HepG2 (cell line): ENCODE measurements at regions not wholly inside any gene's neighbourhood (a gene's known extent, or its start where the extent isn't known, plus 50 kb on each side); places are given as distances from the start of the nearest gene placed in this dataset.

Experiments used
- BRD4 ChIP-seq: sonication (generic); formaldehyde crosslinking; IDR thresholded peaks from 2 replicates; pipeline ENCODE4 v1.4.0; 2020; ENCODE audit warnings: missing genetic modification reagents
- CTCF ChIP-seq: sonication (generic); formaldehyde crosslinking; IDR thresholded peaks from 2 replicates; pipeline ENCODE4 v1.5.0; 2020; ENCODE audit warnings: mild to moderate bottlenecking, missing genetic modification reagents, moderate library complexity
- EP300 ChIP-seq, 3 experiments: sonication (generic) in 1 of 3; formaldehyde crosslinking in 1 of 3; IDR thresholded peaks; 2 replicates each; pipeline versions ENCODE4 v1.5.1 to v1.6.1; 2011 to 2020; ENCODE audit warnings: low read depth in 2 of 3, low read length in 2 of 3, borderline replicate concordance in 1 of 3, improper control_type of control experiment in 1 of 3, mild to moderate bottlenecking in 1 of 3, missing genetic modification reagents in 1 of 3, moderate library complexity in 1 of 3
- FOXA1 ChIP-seq, 2 experiments: fragments of 450-650 bp in 1 of 2; sonication (generic) in 1 of 2; formaldehyde crosslinking in 1 of 2; IDR thresholded peaks; 2 replicates each; pipeline versions ENCODE4 v1.4.0 to v1.6.1; 2016 to 2020; ENCODE audit warnings: missing genetic modification reagents in 1 of 2
- MYC ChIP-seq: sonication (generic); formaldehyde crosslinking; IDR thresholded peaks from 2 replicates; pipeline ENCODE4 v1.9.0; 2021; ENCODE audit warnings: missing genetic modification reagents, borderline replicate concordance
- TCF12 ChIP-seq, 2 experiments: fragments of 450-650 bp in 1 of 2; sonication (generic) in 1 of 2; formaldehyde crosslinking in 1 of 2; IDR thresholded peaks; 2 replicates each; pipeline versions ENCODE4 v1.6.1 to v1.8.0; 2017 to 2022; ENCODE audit warnings: antibody characterized with exemption in 1 of 2, mild to moderate bottlenecking in 1 of 2, missing genetic modification reagents in 1 of 2, moderate library complexity in 1 of 2
- ZNF792 ChIP-seq: IDR thresholded peaks from 2 replicates; pipeline ENCODE4 v1.6.1; 2016

GRCh38 chr12:91434081-91434480 is 251.5 kb upstream of the DCN start:
- TF ChIP-seq CTCF (CRISPR knock-in tag): no peak
- TF ChIP-seq BRD4: no peak
- TF ChIP-seq ZNF792 (CRISPR knock-in tag): no peak
- TF ChIP-seq MYC (CRISPR knock-in tag): no peak
- TF ChIP-seq EP300 (IDR thresholded peaks at IDR 0.05; ENCODE audit: low read depth in 2 of 2, low read length in 2 of 2): no peak
- TF ChIP-seq EP300 (CRISPR knock-in tag; IDR thresholded peaks at IDR 0.05; ENCODE audit: borderline replicate concordance): no peak
- TF ChIP-seq TCF12 (IDR thresholded peaks at IDR 0.05): no peak
- TF ChIP-seq TCF12 (CRISPR knock-in tag; IDR thresholded peaks at IDR 0.05): no peak
- TF ChIP-seq FOXA1 (IDR thresholded peaks at IDR 0.05): no peak
- TF ChIP-seq FOXA1 (CRISPR knock-in tag; IDR thresholded peaks at IDR 0.05): no peak
